HepG2 (cell line): ENCODE measurements at regions not wholly inside any gene's neighbourhood (a gene's known extent, or its start where the extent isn't known, plus 50 kb on each side); places are given as distances from the start of the nearest gene placed in this dataset.

Experiments used
- ARNTL ChIP-seq: sonication (generic); formaldehyde crosslinking; IDR thresholded peaks from 2 replicates; pipeline ENCODE4 v1.4.0; 2020; ENCODE audit warnings: mild to moderate bottlenecking, missing genetic modification reagents
- CREM ChIP-seq, 2 experiments: sonication (generic) in 1 of 2; formaldehyde crosslinking in 1 of 2; IDR thresholded peaks; 2 replicates each; pipeline versions ENCODE4 v1.4.0 to v1.6.1; 2016 to 2020; ENCODE audit warnings: antibody characterized with exemption in 1 of 2, mild to moderate bottlenecking in 1 of 2, missing genetic modification reagents in 1 of 2
- EHMT2 ChIP-seq: fragments of 200-600 bp; sonication (generic); IDR thresholded peaks from 2 replicates; pipeline ENCODE4 v1.7.0; 2017; ENCODE audit warnings: antibody characterized with exemption, low read depth, low read length, borderline replicate concordance
- ERF ChIP-seq: IDR thresholded peaks from 2 replicates; pipeline ENCODE4 v1.6.1; 2018; ENCODE audit warnings: missing biosample characterization, missing genetic modification reagents
- ETV5 ChIP-seq: IDR thresholded peaks from 2 replicates; pipeline ENCODE4 v1.6.1; 2018; ENCODE audit warnings: missing biosample characterization, missing genetic modification reagents, inconsistent platforms, borderline replicate concordance
- FOXA1 ChIP-seq, 2 experiments: fragments of 450-650 bp in 1 of 2; sonication (generic) in 1 of 2; formaldehyde crosslinking in 1 of 2; IDR thresholded peaks; 2 replicates each; pipeline versions ENCODE4 v1.4.0 to v1.6.1; 2016 to 2020; ENCODE audit warnings: missing genetic modification reagents in 1 of 2
- HNF4A ChIP-seq: sonication (generic); formaldehyde crosslinking; IDR thresholded peaks from 2 replicates; pipeline ENCODE4 v1.4.0; 2020; ENCODE audit warnings: missing genetic modification reagents
- JUNB ChIP-seq: sonication (generic); formaldehyde crosslinking; IDR thresholded peaks from 2 replicates; pipeline ENCODE4 v1.8.0; 2022; ENCODE audit warnings: missing genetic modification reagents, mild to moderate bottlenecking, borderline replicate concordance
- MEIS2 ChIP-seq: sonication (generic); formaldehyde crosslinking; IDR thresholded peaks from 2 replicates; pipeline ENCODE4 v1.9.0; 2021; ENCODE audit warnings: mild to moderate bottlenecking, missing genetic modification reagents
- NKX3-1 ChIP-seq: sonication (generic); formaldehyde crosslinking; IDR thresholded peaks from 2 replicates; pipeline ENCODE4 v1.5.0; 2020; ENCODE audit warnings: missing genetic modification reagents
- SP5 ChIP-seq: IDR thresholded peaks from 2 replicates; pipeline ENCODE4 v1.6.1; 2016; ENCODE audit warnings: low read depth, borderline replicate concordance
- TCF7L2 ChIP-seq: IDR thresholded peaks from 2 replicates; pipeline ENCODE4 v1.6.1; 2011; ENCODE audit warnings: mild to moderate bottlenecking, low read depth, low read length, moderate library complexity
- ZBTB20 ChIP-seq: sonication (generic); formaldehyde crosslinking; IDR thresholded peaks from 2 replicates; pipeline ENCODE4 v1.8.1; 2023; ENCODE audit warnings: missing genetic modification reagents, low read depth, mild to moderate bottlenecking, borderline replicate concordance
- ZMYM4 ChIP-seq: sonication (generic); formaldehyde crosslinking; IDR thresholded peaks from 2 replicates; pipeline ENCODE4 v1.8.1; 2023; ENCODE audit warnings: mild to moderate bottlenecking, missing genetic modification reagents
- ZNF124 ChIP-seq: sonication (generic); formaldehyde crosslinking; IDR thresholded peaks from 2 replicates; pipeline ENCODE4 v1.4.0; 2020; ENCODE audit warnings: missing genetic modification reagents
- ZNF772 ChIP-seq: sonication (generic); formaldehyde crosslinking; IDR thresholded peaks from 2 replicates; pipeline ENCODE4 v1.5.0; 2020; ENCODE audit warnings: mild to moderate bottlenecking, missing genetic modification reagents
- ZSCAN9 ChIP-seq: IDR thresholded peaks from 2 replicates; pipeline ENCODE4 v1.6.1; 2016; ENCODE audit warnings: borderline replicate concordance
- TF ChIP-seq, protein P1 (sequence below): IDR thresholded peaks from 2 replicates; pipeline ENCODE4 v1.4.0; 2020; ENCODE audit warnings: mild to moderate bottlenecking, missing genetic modification reagents
- TF ChIP-seq, protein P2 (sequence below): sonication (generic); formaldehyde crosslinking; IDR thresholded peaks from 2 replicates; pipeline ENCODE4 v1.9.0; 2022; ENCODE audit warnings: low read depth, missing genetic modification reagents
- TF ChIP-seq, protein P3 (sequence below): sonication (generic); formaldehyde crosslinking; IDR thresholded peaks from 2 replicates; pipeline ENCODE4 v1.5.1; 2020; ENCODE audit warnings: missing genetic modification reagents, mild to moderate bottlenecking, borderline replicate concordance
- TF ChIP-seq, protein P4 (sequence below): IDR thresholded peaks from 2 replicates; pipeline ENCODE4 v1.6.1; 2016; ENCODE audit warnings: low read depth

DNA sequence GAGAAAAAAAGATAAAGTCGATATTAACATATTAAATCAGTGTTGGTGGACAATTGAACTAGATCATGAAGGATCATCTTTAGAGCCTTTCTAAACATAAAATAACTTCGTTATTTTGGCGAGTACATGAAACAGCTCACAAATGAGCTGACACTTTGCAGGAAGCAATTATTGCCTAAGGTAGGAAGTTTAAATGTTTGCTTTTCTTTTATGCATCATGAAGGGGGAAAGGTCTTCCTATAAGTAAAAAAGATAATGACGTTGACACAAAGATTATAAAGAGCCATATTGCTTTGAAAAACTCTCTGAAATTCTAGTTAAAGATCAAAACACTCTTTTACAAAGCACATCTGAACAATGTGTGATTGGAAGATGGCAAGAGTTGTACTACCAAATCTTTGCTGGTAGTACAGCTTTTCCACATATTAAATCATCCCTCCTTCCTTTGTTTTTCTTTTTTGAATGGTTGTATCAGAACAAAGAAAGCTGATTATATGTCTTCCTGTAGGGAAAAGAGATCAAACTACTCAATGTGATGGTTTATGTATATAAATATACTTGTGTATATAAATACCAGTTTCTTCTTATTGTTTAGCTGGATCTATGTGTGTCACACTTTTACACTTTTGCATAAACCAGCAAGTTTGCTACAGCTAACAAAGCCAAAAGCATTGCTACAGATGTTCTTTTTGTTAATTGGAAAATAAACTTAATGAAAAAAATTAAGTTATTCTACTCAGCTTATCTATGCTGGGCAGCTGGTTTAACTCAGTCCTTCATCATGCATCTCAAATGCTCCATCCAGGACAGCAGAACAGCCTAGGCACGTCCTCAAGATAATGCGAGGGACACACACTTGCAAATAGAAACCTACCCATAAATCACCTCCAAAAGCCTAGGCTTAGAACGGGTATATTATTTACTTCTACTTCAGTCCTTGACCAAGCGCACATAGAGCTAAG is 850.8 kb upstream of the ROBO1 start (continued):
- TF ChIP-seq SP5 (CRISPR knock-in tag) (peak; percentile 53; the same call in 1 of the 2 replicates), ZBTB20 (CRISPR knock-in tag) (peak; percentile 92; the same call in 1 of the 2 replicates), MEIS2 (peak; percentile 47; the same call in 1 of the 2 replicates), NKX3-1 (CRISPR knock-in tag) (peak; percentile 76; the same call in 1 of the 2 replicates), TCF7L2 (peak; percentile 90), ETV5 (peak; percentile 88), ARNTL (CRISPR knock-in tag) (no peak), JUNB (peak; percentile 40; the same call in 1 of the 2 replicates), ZNF124 (CRISPR knock-in tag) (0 out of 2 replicates have a peak, but pooled peaks have one; percentile 17), EHMT2 (no peak), ERF (0 out of 2 replicates have a peak, but pooled peaks have one; percentile 55), FOXA1 (IDR thresholded peaks at IDR 0.05) (peak; percentile 72; the same call in 1 of the 2 replicates), FOXA1 (CRISPR knock-in tag; IDR thresholded peaks at IDR 0.05) (peak; percentile 90), ZNF772 (CRISPR knock-in tag) (no peak), ZSCAN9 (peak; percentile 30; the same call in 1 of the 2 replicates), ZMYM4 (peak; percentile 35; the same call in 1 of the 2 replicates), HNF4A (peak; percentile 68), CREM (IDR thresholded peaks at IDR 0.05) (peak; percentile 95), CREM (CRISPR knock-in tag; IDR thresholded peaks at IDR 0.05) (no peak)
- TF ChIP-seq, protein P1, sequence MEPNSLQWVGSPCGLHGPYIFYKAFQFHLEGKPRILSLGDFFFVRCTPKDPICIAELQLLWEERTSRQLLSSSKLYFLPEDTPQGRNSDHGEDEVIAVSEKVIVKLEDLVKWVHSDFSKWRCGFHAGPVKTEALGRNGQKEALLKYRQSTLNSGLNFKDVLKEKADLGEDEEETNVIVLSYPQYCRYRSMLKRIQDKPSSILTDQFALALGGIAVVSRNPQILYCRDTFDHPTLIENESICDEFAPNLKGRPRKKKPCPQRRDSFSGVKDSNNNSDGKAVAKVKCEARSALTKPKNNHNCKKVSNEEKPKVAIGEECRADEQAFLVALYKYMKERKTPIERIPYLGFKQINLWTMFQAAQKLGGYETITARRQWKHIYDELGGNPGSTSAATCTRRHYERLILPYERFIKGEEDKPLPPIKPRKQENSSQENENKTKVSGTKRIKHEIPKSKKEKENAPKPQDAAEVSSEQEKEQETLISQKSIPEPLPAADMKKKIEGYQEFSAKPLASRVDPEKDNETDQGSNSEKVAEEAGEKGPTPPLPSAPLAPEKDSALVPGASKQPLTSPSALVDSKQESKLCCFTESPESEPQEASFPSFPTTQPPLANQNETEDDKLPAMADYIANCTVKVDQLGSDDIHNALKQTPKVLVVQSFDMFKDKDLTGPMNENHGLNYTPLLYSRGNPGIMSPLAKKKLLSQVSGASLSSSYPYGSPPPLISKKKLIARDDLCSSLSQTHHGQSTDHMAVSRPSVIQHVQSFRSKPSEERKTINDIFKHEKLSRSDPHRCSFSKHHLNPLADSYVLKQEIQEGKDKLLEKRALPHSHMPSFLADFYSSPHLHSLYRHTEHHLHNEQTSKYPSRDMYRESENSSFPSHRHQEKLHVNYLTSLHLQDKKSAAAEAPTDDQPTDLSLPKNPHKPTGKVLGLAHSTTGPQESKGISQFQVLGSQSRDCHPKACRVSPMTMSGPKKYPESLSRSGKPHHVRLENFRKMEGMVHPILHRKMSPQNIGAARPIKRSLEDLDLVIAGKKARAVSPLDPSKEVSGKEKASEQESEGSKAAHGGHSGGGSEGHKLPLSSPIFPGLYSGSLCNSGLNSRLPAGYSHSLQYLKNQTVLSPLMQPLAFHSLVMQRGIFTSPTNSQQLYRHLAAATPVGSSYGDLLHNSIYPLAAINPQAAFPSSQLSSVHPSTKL: peak; percentile 99
- TF ChIP-seq, protein P2, sequence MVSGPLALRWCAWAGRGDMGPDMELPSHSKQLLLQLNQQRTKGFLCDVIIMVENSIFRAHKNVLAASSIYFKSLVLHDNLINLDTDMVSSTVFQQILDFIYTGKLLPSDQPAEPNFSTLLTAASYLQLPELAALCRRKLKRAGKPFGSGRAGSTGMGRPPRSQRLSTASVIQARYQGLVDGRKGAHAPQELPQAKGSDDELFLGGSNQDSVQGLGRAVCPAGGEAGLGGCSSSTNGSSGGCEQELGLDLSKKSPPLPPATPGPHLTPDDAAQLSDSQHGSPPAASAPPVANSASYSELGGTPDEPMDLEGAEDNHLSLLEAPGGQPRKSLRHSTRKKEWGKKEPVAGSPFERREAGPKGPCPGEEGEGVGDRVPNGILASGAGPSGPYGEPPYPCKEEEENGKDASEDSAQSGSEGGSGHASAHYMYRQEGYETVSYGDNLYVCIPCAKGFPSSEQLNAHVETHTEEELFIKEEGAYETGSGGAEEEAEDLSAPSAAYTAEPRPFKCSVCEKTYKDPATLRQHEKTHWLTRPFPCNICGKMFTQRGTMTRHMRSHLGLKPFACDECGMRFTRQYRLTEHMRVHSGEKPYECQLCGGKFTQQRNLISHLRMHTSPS (CRISPR knock-in tag): no peak
- TF ChIP-seq, protein P3, sequence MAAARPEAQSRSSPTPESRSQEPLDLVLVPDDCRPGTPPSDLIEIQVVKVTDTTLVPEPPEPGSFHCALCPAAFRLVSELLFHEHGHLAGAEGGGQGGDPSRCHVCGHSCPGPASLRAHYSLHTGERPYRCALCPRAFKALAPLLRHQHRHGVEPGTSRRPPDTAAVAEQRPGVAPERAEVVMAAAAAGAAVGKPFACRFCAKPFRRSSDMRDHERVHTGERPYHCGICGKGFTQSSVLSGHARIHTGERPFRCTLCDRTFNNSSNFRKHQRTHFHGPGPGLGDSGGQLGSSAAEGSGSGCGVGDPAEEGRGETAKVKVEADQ (CRISPR knock-in tag): no peak
- TF ChIP-seq, protein P4, sequence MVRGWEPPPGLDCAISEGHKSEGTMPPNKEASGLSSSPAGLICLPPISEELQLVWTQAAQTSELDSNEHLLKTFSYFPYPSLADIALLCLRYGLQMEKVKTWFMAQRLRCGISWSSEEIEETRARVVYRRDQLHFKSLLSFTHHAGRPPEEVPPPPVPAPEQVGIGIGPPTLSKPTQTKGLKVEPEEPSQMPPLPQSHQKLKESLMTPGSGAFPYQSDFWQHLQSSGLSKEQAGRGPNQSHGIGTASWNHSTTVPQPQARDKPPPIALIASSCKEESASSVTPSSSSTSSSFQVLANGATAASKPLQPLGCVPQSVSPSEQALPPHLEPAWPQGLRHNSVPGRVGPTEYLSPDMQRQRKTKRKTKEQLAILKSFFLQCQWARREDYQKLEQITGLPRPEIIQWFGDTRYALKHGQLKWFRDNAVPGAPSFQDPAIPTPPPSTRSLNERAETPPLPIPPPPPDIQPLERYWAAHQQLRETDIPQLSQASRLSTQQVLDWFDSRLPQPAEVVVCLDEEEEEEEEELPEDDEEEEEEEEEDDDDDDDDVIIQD (CRISPR knock-in tag): peak; percentile 86
